HG02759 (cell line): ENCODE measurements at regions not wholly inside any gene's neighbourhood (a gene's known extent, or its start where the extent isn't known, plus 50 kb on each side); places are given as distances from the start of the nearest gene placed in this dataset.
"Not testable (repeated sequence)": the region's sequence is repeated elsewhere in the genome, so short reads cannot be mapped to it uniquely, and the experiment has no call there.

ENCODE experiments used
- ATAC-seq: cut with Tn5 transposase; IDR thresholded peaks from one replicate; pipeline ENCODE4 v1.9.1; 2021; ENCODE audit warnings: mild to moderate bottlenecking, moderate library complexity; ENCODE audit not compliant: unreplicated experiment

- no peak for ATAC-seq
These were observed 142.7 kb upstream of the SULF2 start for GRCh38 chr20:47927944-47928343.

- ATAC-seq: no peak
These were observed 142.1 kb upstream of the SULF2 start for GRCh38 chr20:47927385-47927851.

- ATAC-seq: no peak
These were observed 141.4 kb upstream of the SULF2 start for GRCh38 chr20:47926731-47927130.

GRCh38 chr20:47925593-47925992 is 140.3 kb upstream of the SULF2 start:
- no peak for ATAC-seq

- ATAC-seq: no peak
These were observed 137.0 kb upstream of the SULF2 start for GRCh38 chr20:47922269-47922668.

GRCh38 chr20:47921829-47922228 is 136.5 kb upstream of the SULF2 start:
- not testable (repeated sequence) for ATAC-seq

- no peak for ATAC-seq
These were observed 136.1 kb upstream of the SULF2 start for GRCh38 chr20:47921408-47921807.

GRCh38 chr20:47917549-47918070 is 132.3 kb upstream of the SULF2 start:
- no peak for ATAC-seq

- no peak for ATAC-seq
These were observed 130.2 kb upstream of the SULF2 start for GRCh38 chr20:47915495-47915894.

- no peak for ATAC-seq
These were observed 129.5 kb upstream of the SULF2 start for GRCh38 chr20:47914792-47915191.

GRCh38 chr20:47912786-47913501 is 127.7 kb upstream of the SULF2 start:
- ATAC-seq: not testable (repeated sequence)

GRCh38 chr20:47912165-47912564 is 126.9 kb upstream of the SULF2 start:
- ATAC-seq: not testable (repeated sequence)

- ATAC-seq: not testable (repeated sequence)
These were observed 124.6 kb upstream of the SULF2 start for GRCh38 chr20:47909696-47910369.

GRCh38 chr20:47908361-47909035 is 123.2 kb upstream of the SULF2 start:
- ATAC-seq: not testable (repeated sequence)

- not testable (repeated sequence) for ATAC-seq
These were observed 122.7 kb upstream of the SULF2 start for GRCh38 chr20:47907951-47908350.

GRCh38 chr20:47907031-47907675 is 121.9 kb upstream of the SULF2 start:
- ATAC-seq: no peak

GRCh38 chr20:47906348-47906660 is 121.0 kb upstream of the SULF2 start:
- no peak for ATAC-seq

GRCh38 chr20:47905628-47906347 is 120.5 kb upstream of the SULF2 start:
- no peak for ATAC-seq

GRCh38 chr20:47903009-47903408 is 117.7 kb upstream of the SULF2 start:
- ATAC-seq: not testable (repeated sequence)

- not testable (repeated sequence) for ATAC-seq
These were observed 114.0 kb upstream of the SULF2 start for GRCh38 chr20:47899313-47899712.
